ENCODE measurements at regions not wholly inside any gene's neighbourhood (a gene's known extent, or its start where the extent isn't known, plus 50 kb on each side); places are given as distances from the start of the nearest gene placed in this dataset.

DNA sequence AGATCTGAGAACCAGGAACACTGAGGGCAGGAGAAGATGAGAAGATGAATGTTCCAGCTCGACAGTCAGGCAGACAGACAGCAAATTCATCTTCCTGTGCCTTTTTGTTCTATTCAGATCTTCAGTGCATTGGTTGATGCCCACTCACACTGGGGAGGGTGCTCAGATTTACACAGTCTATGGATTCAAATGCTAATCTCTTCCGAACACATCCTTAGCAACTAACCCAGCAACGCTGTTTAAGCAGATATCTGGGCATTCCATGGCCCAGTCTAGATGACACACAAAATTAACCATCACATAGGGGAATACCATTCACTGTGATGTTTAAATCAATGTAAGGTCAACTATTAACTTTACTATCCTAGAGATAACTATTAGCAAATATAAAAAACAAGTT is 571.9 kb downstream of the NYAP2 start:
- ChIA-PET CTCF (no interaction called here), POLR2A (no interaction called here)

DNA sequence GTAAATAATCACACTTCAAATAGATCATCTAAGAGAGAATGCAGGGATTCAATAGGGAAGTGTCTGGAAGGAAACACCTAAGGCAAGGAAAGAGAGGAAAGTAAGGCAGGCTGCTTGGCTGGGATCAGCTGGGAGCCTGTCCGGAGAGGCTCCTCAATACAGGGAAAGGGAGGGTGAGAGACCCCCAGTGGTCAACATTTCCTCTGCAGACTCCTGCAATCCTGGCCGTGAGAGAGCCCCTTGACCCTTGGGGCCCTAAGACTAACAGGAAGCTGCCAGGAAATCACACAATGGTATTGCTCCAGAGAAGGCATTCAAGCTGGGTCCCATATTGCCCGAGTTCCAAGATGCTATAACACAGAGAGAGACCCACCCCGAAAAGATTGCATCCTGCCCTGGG is 549.4 kb downstream of the NYAP2 start:
- intact Hi-C loops (cut with DNase I, micrococcal nuclease): no loop called here
- TF ChIP-seq, protein P1, sequence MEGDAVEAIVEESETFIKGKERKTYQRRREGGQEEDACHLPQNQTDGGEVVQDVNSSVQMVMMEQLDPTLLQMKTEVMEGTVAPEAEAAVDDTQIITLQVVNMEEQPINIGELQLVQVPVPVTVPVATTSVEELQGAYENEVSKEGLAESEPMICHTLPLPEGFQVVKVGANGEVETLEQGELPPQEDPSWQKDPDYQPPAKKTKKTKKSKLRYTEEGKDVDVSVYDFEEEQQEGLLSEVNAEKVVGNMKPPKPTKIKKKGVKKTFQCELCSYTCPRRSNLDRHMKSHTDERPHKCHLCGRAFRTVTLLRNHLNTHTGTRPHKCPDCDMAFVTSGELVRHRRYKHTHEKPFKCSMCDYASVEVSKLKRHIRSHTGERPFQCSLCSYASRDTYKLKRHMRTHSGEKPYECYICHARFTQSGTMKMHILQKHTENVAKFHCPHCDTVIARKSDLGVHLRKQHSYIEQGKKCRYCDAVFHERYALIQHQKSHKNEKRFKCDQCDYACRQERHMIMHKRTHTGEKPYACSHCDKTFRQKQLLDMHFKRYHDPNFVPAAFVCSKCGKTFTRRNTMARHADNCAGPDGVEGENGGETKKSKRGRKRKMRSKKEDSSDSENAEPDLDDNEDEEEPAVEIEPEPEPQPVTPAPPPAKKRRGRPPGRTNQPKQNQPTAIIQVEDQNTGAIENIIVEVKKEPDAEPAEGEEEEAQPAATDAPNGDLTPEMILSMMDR (IDR thresholded peaks at IDR 0.05): no peak
- no peak overlapping the region for H3K4me3 Mint-ChIP-seq
- no peaks in the 10 kb centered on the region for H3K27me3 Mint-ChIP-seq
- no peaks in the 10 kb centered on the region for H3K4me1 ChIP-seq (ENCODE audit: insufficient read depth, low read length)
- H3K27me3 ChIP-seq (ENCODE audit: control insufficient read depth in 1 of 2, insufficient read depth in 2 of 2, low read length in 2 of 2): no peaks in the 10 kb centered on the region
- H3K27ac ChIP-seq (ENCODE audit: low read depth in 1 of 2, low read length in 2 of 2): no peak overlapping the region
- peaks cover 15 to 23% of the 10 kb centered on the region in 2 experiments for H3K9me3 ChIP-seq (ENCODE audit: control insufficient read depth in 1 of 2, insufficient read depth in 1 of 2, low read length in 2 of 2)
- DNase-seq (no peak), ATAC-seq (ENCODE audit: poor library complexity) (no peak)
- H3K4me1 Mint-ChIP-seq (ENCODE audit: low read depth): no peaks in the 10 kb centered on the region
- ChIA-PET POLR2A (no interaction called here), CTCF (no interaction called here)
- no peaks in the 10 kb centered on the region for H3K36me3 Mint-ChIP-seq (ENCODE audit: low read depth)
- H3K36me3 ChIP-seq (ENCODE audit: insufficient read depth, low read length): no peaks in the 10 kb centered on the region
- H3K4me3 ChIP-seq (ENCODE audit: low read length): no peak overlapping the region
- no peak overlapping the region for H3K27ac Mint-ChIP-seq
- H3K9me3 Mint-ChIP-seq: peaks cover 18% of the 10 kb centered on the region

More for the DNA sequence above, 571.9 kb downstream of the NYAP2 start:
- no peak for ATAC-seq (ENCODE audit: poor library complexity)
- H3K36me3 ChIP-seq (ENCODE audit: insufficient read depth, low read length): no peaks in the 10 kb centered on the region
- Mint-ChIP-seq H3K4me3 (no peak overlapping the region), H3K4me1 (ENCODE audit: low read depth) (no peaks in the 10 kb centered on the region), H3K27ac (no peak overlapping the region), H3K27me3 (no peaks in the 10 kb centered on the region), H3K36me3 (ENCODE audit: low read depth) (no peaks in the 10 kb centered on the region), H3K9me3 (peaks cover 5% of the 10 kb centered on the region)
- no peak for DNase-seq
- no peaks in the 10 kb centered on the region for H3K4me1 ChIP-seq (ENCODE audit: insufficient read depth, low read length)
- H3K4me3 ChIP-seq (ENCODE audit: low read length): no peak overlapping the region
- intact Hi-C loops (cut with DNase I, micrococcal nuclease): no loop called here
- no peak overlapping the region for H3K27ac ChIP-seq (ENCODE audit: low read depth in 1 of 2, low read length in 2 of 2)
- no peaks in the 10 kb centered on the region for H3K27me3 ChIP-seq (ENCODE audit: control insufficient read depth in 1 of 2, insufficient read depth in 2 of 2, low read length in 2 of 2)
- TF ChIP-seq, protein P1 (IDR thresholded peaks at IDR 0.05): no peak
- no peaks in the 10 kb centered on the region for H3K9me3 ChIP-seq (ENCODE audit: control insufficient read depth in 1 of 2, insufficient read depth in 1 of 2, low read length in 2 of 2)

DNA sequence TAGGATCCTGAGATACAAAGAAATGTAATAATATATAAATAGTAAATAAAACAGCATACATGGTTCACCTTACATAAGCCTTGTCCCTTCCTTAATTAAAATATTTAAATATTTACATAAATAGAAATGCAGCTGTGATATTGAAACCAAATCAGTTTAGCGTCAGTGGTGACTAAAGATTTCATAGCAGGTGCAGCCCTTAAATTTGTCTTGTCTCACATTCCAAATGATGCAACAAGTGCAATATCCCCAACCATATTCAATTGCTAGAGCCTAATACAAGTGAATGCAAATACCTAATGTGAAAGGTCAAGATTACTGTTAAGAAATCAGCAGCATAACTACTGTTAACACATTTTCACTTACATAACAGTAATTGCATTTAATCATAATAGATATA is 539.5 kb downstream of the NYAP2 start:
- H3K4me3 Mint-ChIP-seq: no peak overlapping the region
- no peak overlapping the region for H3K27ac ChIP-seq (ENCODE audit: low read depth in 1 of 2, low read length in 2 of 2)
- ATAC-seq (ENCODE audit: poor library complexity) (no peak), DNase-seq (no peak)
- POLR2A ChIA-PET: no interaction called here
- no peaks in the 10 kb centered on the region for H3K27me3 Mint-ChIP-seq
- TF ChIP-seq, protein P1 (IDR thresholded peaks at IDR 0.05): no peak
- no peaks in the 10 kb centered on the region for H3K4me1 Mint-ChIP-seq (ENCODE audit: low read depth)
- CTCF ChIA-PET: no interaction called here
- no peaks in the 10 kb centered on the region for H3K36me3 ChIP-seq (ENCODE audit: insufficient read depth, low read length)
- H3K27me3 ChIP-seq (ENCODE audit: control insufficient read depth in 1 of 2, insufficient read depth in 2 of 2, low read length in 2 of 2): no peaks in the 10 kb centered on the region
- H3K4me3 ChIP-seq (ENCODE audit: low read length): no peak overlapping the region
- H3K36me3 Mint-ChIP-seq (ENCODE audit: low read depth): no peaks in the 10 kb centered on the region
- intact Hi-C loops (cut with DNase I, micrococcal nuclease): no loop called here
- H3K9me3 Mint-ChIP-seq: peaks cover 5% of the 10 kb centered on the region
- no peaks in the 10 kb centered on the region for H3K4me1 ChIP-seq (ENCODE audit: insufficient read depth, low read length)
- H3K27ac Mint-ChIP-seq: no peak overlapping the region
- no peaks in the 10 kb centered on the region for H3K9me3 ChIP-seq (ENCODE audit: control insufficient read depth in 1 of 2, insufficient read depth in 1 of 2, low read length in 2 of 2)
